Liver (tissue), 8 donors: ENCODE measurements at regions not wholly inside any gene's neighbourhood (a gene's known extent, or its start where the extent isn't known, plus 50 kb on each side); places are given as distances from the start of the nearest gene placed in this dataset.

Source experiments
- DNase-seq: peaks from one replicate; pipeline ENCODE4 v3.0.0-alpha.2; 2017; ENCODE audit warnings: low spot score
- H3K27ac ChIP-seq, 2 donors: one replicate each; pipeline ENCODE4 v1.7.0; 2013; ENCODE audit warnings: inconsistent platforms in 2 of 2, low read length in 2 of 2, control low read depth in 1 of 2, low read depth in 1 of 2, mild to moderate bottlenecking in 1 of 2
- H3K27me3 ChIP-seq, 4 donors: one replicate each; pipeline versions ENCODE4 v1.6.1 to v1.7.0; 2013; ENCODE audit warnings: low read length in 3 of 4, inconsistent platforms in 1 of 4, mild to moderate bottlenecking in 1 of 4, moderate library complexity in 1 of 4; ENCODE audit not compliant: control insufficient read depth in 4 of 4, insufficient read depth in 4 of 4
- H3K36me3 ChIP-seq, 4 donors: one replicate each; pipeline versions ENCODE4 v1.6.1 to v1.7.0; 2013; ENCODE audit warnings: low read length in 3 of 4, mild to moderate bottlenecking in 3 of 4, low read depth in 1 of 4, moderate library complexity in 1 of 4; ENCODE audit not compliant: control insufficient read depth in 4 of 4, insufficient read depth in 3 of 4
- H3K4me1 ChIP-seq, 4 donors: one replicate each; pipeline versions ENCODE4 v1.6.1 to v1.7.0; 2013; ENCODE audit warnings: low read length in 3 of 4, mild to moderate bottlenecking in 3 of 4, moderate library complexity in 1 of 4; ENCODE audit not compliant: control insufficient read depth in 4 of 4, insufficient read depth in 4 of 4
- H3K4me3 ChIP-seq, 3 donors: one replicate each; pipeline versions ENCODE4 v1.6.1 to v1.7.0; 2013; ENCODE audit warnings: low read length in 3 of 3, control low read depth in 1 of 3, low read depth in 1 of 3, mild to moderate bottlenecking in 1 of 3
- H3K9ac ChIP-seq, 2 donors: one replicate each; pipeline ENCODE4 v1.7.0; 2013; ENCODE audit warnings: low read length in 2 of 2, mild to moderate bottlenecking in 2 of 2, moderate library complexity in 2 of 2, control low read depth in 1 of 2, low read depth in 1 of 2
- H3K9me3 ChIP-seq, 4 donors: one replicate each; pipeline versions ENCODE4 v1.6.1 to v1.7.0; 2013; ENCODE audit warnings: low read length in 3 of 4; ENCODE audit not compliant: control insufficient read depth in 4 of 4
- ATF3 ChIP-seq: IDR thresholded peaks from 2 replicates; pipeline ENCODE4 v1.6.1; 2016; ENCODE audit warnings: antibody characterized with exemption
- CTCF ChIP-seq: fragments of 150-350 bp; IDR thresholded peaks from 2 replicates; pipeline ENCODE4 v1.5.1; 2017; ENCODE audit warnings: improper control_type of control experiment, low read depth, low read length; ENCODE audit not compliant: missing input control
- EGR1 ChIP-seq, 2 donors: IDR thresholded peaks; 2 replicates each; pipeline ENCODE4 v1.6.1; 2016 to 2018; ENCODE audit warnings: antibody characterized with exemption in 2 of 2, low read depth in 2 of 2
- FOXA1 ChIP-seq: IDR thresholded peaks from 2 replicates; pipeline ENCODE4 v1.6.1; 2016; ENCODE audit warnings: antibody characterized with exemption
- FOXA2 ChIP-seq: IDR thresholded peaks from 2 replicates; pipeline ENCODE4 v1.6.1; 2016; ENCODE audit warnings: antibody characterized with exemption
- GABPA ChIP-seq, 2 donors: IDR thresholded peaks in 1 of 2; conservative IDR thresholded peaks in 1 of 2; 2 replicates each; pipeline ENCODE4 v1.6.1; 2016; ENCODE audit warnings: antibody characterized with exemption in 2 of 2, mild to moderate bottlenecking in 1 of 2, moderate library complexity in 1 of 2
- HNF4A ChIP-seq, 2 donors: conservative IDR thresholded peaks; 2 replicates each; pipeline ENCODE4 v1.6.1; 2016; ENCODE audit warnings: antibody characterized with exemption in 2 of 2, mild to moderate bottlenecking in 2 of 2
- HNF4G ChIP-seq: IDR thresholded peaks from 2 replicates; pipeline ENCODE4 v1.6.1; 2016; ENCODE audit warnings: antibody characterized with exemption
- JUND ChIP-seq, 2 donors: IDR thresholded peaks; 2 replicates each; pipeline ENCODE4 v1.6.1; 2016; ENCODE audit warnings: antibody characterized with exemption in 2 of 2
- MAX ChIP-seq: IDR thresholded peaks from 2 replicates; pipeline ENCODE4 v1.6.1; 2016; ENCODE audit warnings: antibody characterized with exemption
- NR2F2 ChIP-seq: IDR thresholded peaks from 2 replicates; pipeline ENCODE4 v1.6.1; 2016; ENCODE audit warnings: antibody characterized with exemption
- RAD21 ChIP-seq, 2 donors: IDR thresholded peaks; 2 replicates each; pipeline ENCODE4 v1.6.1; 2016; ENCODE audit warnings: antibody characterized with exemption in 2 of 2, mild to moderate bottlenecking in 2 of 2
- RXRA ChIP-seq, 2 donors: IDR thresholded peaks; 2 replicates each; pipeline ENCODE4 v1.6.1; 2017 to 2018; ENCODE audit warnings: antibody characterized with exemption in 2 of 2, mild to moderate bottlenecking in 1 of 2
- SP1 ChIP-seq: IDR thresholded peaks from 2 replicates; pipeline ENCODE4 v1.6.1; 2018; ENCODE audit warnings: antibody characterized with exemption, mild to moderate bottlenecking
- TAF1 ChIP-seq: conservative IDR thresholded peaks from 2 replicates; pipeline ENCODE4 v1.6.1; 2016; ENCODE audit warnings: antibody characterized with exemption, mild to moderate bottlenecking
- YY1 ChIP-seq: IDR thresholded peaks from 2 replicates; pipeline ENCODE4 v1.6.1; 2016; ENCODE audit warnings: antibody characterized with exemption, mild to moderate bottlenecking
- ZBTB33 ChIP-seq: IDR thresholded peaks from 2 replicates; pipeline ENCODE4 v1.6.1; 2016; ENCODE audit warnings: antibody characterized with exemption
- WGBS: extraction: QIAGEN DNeasy Blood & Tissue Kit; methylation state at CpG from one replicate; pipeline ENCODE4 v1.1.7; 2013; 5-methylcytosine and 5-hydroxymethylcytosine counted together
- donor health status: healthy.
- donor health status: healthy.
- donor health status: healthy.
- donor health status: healthy.
- donor health status: healthy.

- TF ChIP-seq EGR1 (IDR thresholded peaks at IDR 0.05; ENCODE audit: low read depth in 2 of 2) (no peak), FOXA2 (no peak), FOXA1 (no peak), NR2F2 (no peak), RAD21 (IDR thresholded peaks at IDR 0.05) (no peak), GABPA (IDR thresholded peaks at IDR 0.05 in 1 of 2, conservative IDR thresholded peaks at IDR 0.05 in 1 of 2) (no peak), JUND (IDR thresholded peaks at IDR 0.05) (no peak)
- no peak overlapping the region for H3K4me3 ChIP-seq
- no peak overlapping the region for H3K9ac ChIP-seq
- H3K9me3 ChIP-seq = no peaks in the 10 kb centered on the region
- no peaks in the 10 kb centered on the region for H3K36me3 ChIP-seq
- no peaks in the 10 kb centered on the region for H3K4me1 ChIP-seq
- H3K27me3 ChIP-seq = no peaks in the 10 kb centered on the region
- 67% methylated on average over 3 of the region's 3 CpGs for WGBS
- H3K27ac ChIP-seq = no peak overlapping the region
- no peak for DNase-seq
Measured at GRCh38 chr4:27111627-27112026, 251.0 kb downstream of the STIM2 start.

- H3K9ac ChIP-seq = no peak overlapping the region
- no peaks in the 10 kb centered on the region for H3K4me1 ChIP-seq
- no peaks in the 10 kb centered on the region for H3K27me3 ChIP-seq
- no peak for DNase-seq
- TF ChIP-seq CTCF (no peak), EGR1 (IDR thresholded peaks at IDR 0.05; ENCODE audit: low read depth in 2 of 2) (no peak), GABPA (IDR thresholded peaks at IDR 0.05 in 1 of 2, conservative IDR thresholded peaks at IDR 0.05 in 1 of 2) (no peak), NR2F2 (no peak), RXRA (IDR thresholded peaks at IDR 0.05) (no peak), HNF4G (no peak), SP1 (no peak), RAD21 (IDR thresholded peaks at IDR 0.05) (no peak)
- H3K36me3 ChIP-seq = no peaks in the 10 kb centered on the region
- H3K27ac ChIP-seq = no peak overlapping the region
- H3K4me3 ChIP-seq = no peak overlapping the region
- 72% methylated on average over 3 of the region's 3 CpGs for WGBS
- H3K9me3 ChIP-seq = peaks cover 0 to 3% (median 0%) of the 10 kb centered on the region in 4 donors
Measured at GRCh38 chr4:27112587-27112986, 251.9 kb downstream of the STIM2 start.

- Histone ChIP-seq H3K27me3 (no peaks in the 10 kb centered on the region), H3K4me3 (no peak overlapping the region), H3K4me1 (no peaks in the 10 kb centered on the region), H3K36me3 (no peaks in the 10 kb centered on the region), H3K9ac (no peak overlapping the region), H3K27ac (no peak overlapping the region), H3K9me3 (peaks cover 0 to 4% (median 0%) of the 10 kb centered on the region in 4 donors)
- 69% methylated on average over 4 of the region's 4 CpGs for WGBS
- no peak for TF ChIP-seq FOXA2
- no peak for TF ChIP-seq MAX
- no peak for TF ChIP-seq JUND (IDR thresholded peaks at IDR 0.05)
- TF ChIP-seq HNF4G = no peak
- TF ChIP-seq HNF4A (conservative IDR thresholded peaks at IDR 0.05) = no peak
- TF ChIP-seq GABPA (IDR thresholded peaks at IDR 0.05 in 1 of 2, conservative IDR thresholded peaks at IDR 0.05 in 1 of 2) = no peak
- TF ChIP-seq ATF3 = no peak
- no peak for TF ChIP-seq CTCF
- TF ChIP-seq RAD21 (IDR thresholded peaks at IDR 0.05) = no peak
- TF ChIP-seq TAF1 = no peak
- TF ChIP-seq EGR1 (IDR thresholded peaks at IDR 0.05; ENCODE audit: low read depth in 2 of 2) = no peak
- TF ChIP-seq RXRA (IDR thresholded peaks at IDR 0.05) = no peak
- no peak for TF ChIP-seq SP1
- no peak for TF ChIP-seq NR2F2
- no peak for TF ChIP-seq FOXA1
- no peak for TF ChIP-seq ZBTB33
- no peak for TF ChIP-seq YY1
- no peak for DNase-seq
Measured at GRCh38 chr4:27115221-27115620, 254.6 kb downstream of the STIM2 start.
